ENCODE measurements at regions not wholly inside any gene's neighbourhood (a gene's known extent, or its start where the extent isn't known, plus 50 kb on each side); places are given as distances from the start of the nearest gene placed in this dataset.

DNA sequence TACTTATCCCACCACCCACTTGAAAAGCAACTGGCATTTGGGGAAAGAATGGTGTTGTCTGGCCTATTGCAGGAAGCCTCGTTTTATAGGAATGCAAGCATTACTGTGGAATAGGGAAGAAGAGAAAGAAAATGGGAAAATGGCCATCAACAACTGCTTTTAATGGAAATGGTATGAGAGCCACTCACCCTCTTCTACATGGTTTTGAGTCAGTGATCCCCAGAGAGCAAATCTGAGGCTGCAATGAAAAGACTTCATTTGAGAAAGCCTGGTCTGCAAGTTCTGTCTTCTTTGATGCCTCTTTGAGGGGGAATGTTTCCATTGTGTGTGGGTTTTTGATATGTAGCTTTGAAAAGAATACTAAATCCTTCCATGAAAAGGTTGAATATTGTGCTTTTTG lies 172.3 kb upstream of the HDDC2 start:
- no peak for TF ChIP-seq ZNF462 (CRISPR knock-in tag; IDR thresholded peaks at IDR 0.05)
- no peak for TF ChIP-seq CTCF (conservative IDR thresholded peaks at IDR 0.05; ENCODE audit: low read depth in 2 of 2)
- no peak for TF ChIP-seq ZNF114 (CRISPR knock-in tag; IDR thresholded peaks at IDR 0.05)
- TF ChIP-seq JUNB (IDR thresholded peaks at IDR 0.05; ENCODE audit: unreplicated experiment), result no peak
- TF ChIP-seq, protein P1, sequence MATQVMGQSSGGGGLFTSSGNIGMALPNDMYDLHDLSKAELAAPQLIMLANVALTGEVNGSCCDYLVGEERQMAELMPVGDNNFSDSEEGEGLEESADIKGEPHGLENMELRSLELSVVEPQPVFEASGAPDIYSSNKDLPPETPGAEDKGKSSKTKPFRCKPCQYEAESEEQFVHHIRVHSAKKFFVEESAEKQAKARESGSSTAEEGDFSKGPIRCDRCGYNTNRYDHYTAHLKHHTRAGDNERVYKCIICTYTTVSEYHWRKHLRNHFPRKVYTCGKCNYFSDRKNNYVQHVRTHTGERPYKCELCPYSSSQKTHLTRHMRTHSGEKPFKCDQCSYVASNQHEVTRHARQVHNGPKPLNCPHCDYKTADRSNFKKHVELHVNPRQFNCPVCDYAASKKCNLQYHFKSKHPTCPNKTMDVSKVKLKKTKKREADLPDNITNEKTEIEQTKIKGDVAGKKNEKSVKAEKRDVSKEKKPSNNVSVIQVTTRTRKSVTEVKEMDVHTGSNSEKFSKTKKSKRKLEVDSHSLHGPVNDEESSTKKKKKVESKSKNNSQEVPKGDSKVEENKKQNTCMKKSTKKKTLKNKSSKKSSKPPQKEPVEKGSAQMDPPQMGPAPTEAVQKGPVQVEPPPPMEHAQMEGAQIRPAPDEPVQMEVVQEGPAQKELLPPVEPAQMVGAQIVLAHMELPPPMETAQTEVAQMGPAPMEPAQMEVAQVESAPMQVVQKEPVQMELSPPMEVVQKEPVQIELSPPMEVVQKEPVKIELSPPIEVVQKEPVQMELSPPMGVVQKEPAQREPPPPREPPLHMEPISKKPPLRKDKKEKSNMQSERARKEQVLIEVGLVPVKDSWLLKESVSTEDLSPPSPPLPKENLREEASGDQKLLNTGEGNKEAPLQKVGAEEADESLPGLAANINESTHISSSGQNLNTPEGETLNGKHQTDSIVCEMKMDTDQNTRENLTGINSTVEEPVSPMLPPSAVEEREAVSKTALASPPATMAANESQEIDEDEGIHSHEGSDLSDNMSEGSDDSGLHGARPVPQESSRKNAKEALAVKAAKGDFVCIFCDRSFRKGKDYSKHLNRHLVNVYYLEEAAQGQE (IDR thresholded peaks at IDR 0.05; ENCODE audit: unreplicated experiment), result no peak
- no peak for TF ChIP-seq EZH2phosphoT487 (IDR thresholded peaks at IDR 0.05; ENCODE audit: unreplicated experiment)
- no peak for TF ChIP-seq EZH2 (IDR thresholded peaks at IDR 0.05; ENCODE audit: low read depth, unreplicated experiment)
- no peak for TF ChIP-seq POLR2AphosphoS5 (IDR thresholded peaks at IDR 0.05; ENCODE audit: low read depth)
- TF ChIP-seq, protein P2, sequence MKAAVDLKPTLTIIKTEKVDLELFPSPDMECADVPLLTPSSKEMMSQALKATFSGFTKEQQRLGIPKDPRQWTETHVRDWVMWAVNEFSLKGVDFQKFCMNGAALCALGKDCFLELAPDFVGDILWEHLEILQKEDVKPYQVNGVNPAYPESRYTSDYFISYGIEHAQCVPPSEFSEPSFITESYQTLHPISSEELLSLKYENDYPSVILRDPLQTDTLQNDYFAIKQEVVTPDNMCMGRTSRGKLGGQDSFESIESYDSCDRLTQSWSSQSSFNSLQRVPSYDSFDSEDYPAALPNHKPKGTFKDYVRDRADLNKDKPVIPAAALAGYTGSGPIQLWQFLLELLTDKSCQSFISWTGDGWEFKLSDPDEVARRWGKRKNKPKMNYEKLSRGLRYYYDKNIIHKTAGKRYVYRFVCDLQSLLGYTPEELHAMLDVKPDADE (IDR thresholded peaks at IDR 0.05), result no peak
- TF ChIP-seq NANOG (IDR thresholded peaks at IDR 0.05; ENCODE audit: borderline replicate concordance), result no peak
- TF ChIP-seq CREB1 (CRISPR knock-in tag; IDR thresholded peaks at IDR 0.05; ENCODE audit: low read depth), result no peak
- TF ChIP-seq STAT1 (IDR thresholded peaks at IDR 0.05; ENCODE audit: unreplicated experiment), result no peak
- TF ChIP-seq ZNF331 (CRISPR knock-in tag; IDR thresholded peaks at IDR 0.05; ENCODE audit: low read depth), result no peak

All from GM23338 (cell line).